SU-DHL-6 (cell line): ENCODE measurements at regions not wholly inside any gene's neighbourhood (a gene's known extent, or its start where the extent isn't known, plus 50 kb on each side); places are given as distances from the start of the nearest gene placed in this dataset.

ENCODE experiments used
- H2AFZ ChIP-seq: fragments of 200-600 bp; sonication (generic); 2 replicates; pipeline ENCODE4 v1.6.1; 2014; ENCODE audit warnings: low read depth, mild to moderate bottlenecking, moderate library complexity, mixed read lengths, antibody characterized with exemption, low read length; ENCODE audit not compliant: severe bottlenecking
- H3F3A ChIP-seq: fragments of 200-600 bp; shearing (Covaris generic); 2 replicates; pipeline ENCODE4 v1.6.0; 2016; ENCODE audit warnings: antibody characterized with exemption, mild to moderate bottlenecking; ENCODE audit not compliant: insufficient read depth
- H3K27ac ChIP-seq: fragments of 200-600 bp; sonication (generic); 2 replicates; pipeline ENCODE4 v1.5.1; 2016; ENCODE audit warnings: low read depth, mild to moderate bottlenecking, low read length, moderate library complexity, mixed read lengths
- H3K27me3 ChIP-seq: fragments of 200-600 bp; sonication (generic), shearing (Covaris generic); 2 replicates; pipeline ENCODE4 v1.6.0; 2014; ENCODE audit warnings: mild to moderate bottlenecking, low read length
- H3K36me3 ChIP-seq: fragments of 200-600 bp; sonication (generic); 2 replicates; pipeline ENCODE4 v1.6.1; 2014; ENCODE audit warnings: mild to moderate bottlenecking, low read length, mixed read lengths
- H3K4me2 ChIP-seq: fragments of 300-600, 200-600 bp; shearing (Covaris generic), sonication (generic); 2 replicates; pipeline ENCODE4 v1.6.0; 2014; ENCODE audit warnings: low read length, low read depth, mild to moderate bottlenecking; ENCODE audit not compliant: poor library complexity, severe bottlenecking
- H3K4me3 ChIP-seq: fragments of 200-600 bp; sonication (generic); 2 replicates; pipeline ENCODE4 v1.5.1; 2014; ENCODE audit warnings: antibody characterized with exemption, low read length, mild to moderate bottlenecking, mixed read lengths; ENCODE audit not compliant: insufficient read depth, poor library complexity, severe bottlenecking
- H3K79me2 ChIP-seq: fragments of 200-600 bp; sonication (generic); 2 replicates; pipeline ENCODE4 v1.6.1; 2014; ENCODE audit warnings: mild to moderate bottlenecking, low read length, moderate library complexity; ENCODE audit not compliant: insufficient read depth
- H3K9ac ChIP-seq: fragments of 200-600 bp; sonication (generic); 2 replicates; pipeline ENCODE4 v1.7.0; 2014; ENCODE audit warnings: mild to moderate bottlenecking, low read length
- H3K9me2 ChIP-seq: fragments of 200-600 bp; sonication (generic); replicated peaks from 2 replicates; pipeline ENCODE4 v1.6.1; 2014; ENCODE audit warnings: low read length; ENCODE audit not compliant: insufficient read depth
- H3K9me3 ChIP-seq: fragments of 200-600 bp; sonication (generic); 2 replicates; pipeline ENCODE4 v1.6.1; 2014; ENCODE audit warnings: low read length, mixed read lengths; ENCODE audit not compliant: insufficient read depth
- H4K20me1 ChIP-seq: fragments of 200-600 bp; sonication (generic); 2 replicates; pipeline ENCODE4 v1.6.1; 2014; ENCODE audit warnings: low read depth, mild to moderate bottlenecking, antibody characterized with exemption, low read length, moderate library complexity, mixed read lengths
- EZH2phosphoT487 ChIP-seq: fragments of 200-600 bp; sonication (generic), shearing (Covaris generic); conservative IDR thresholded peaks from 2 replicates; pipeline ENCODE4 v1.6.1; 2018; ENCODE audit warnings: mild to moderate bottlenecking, antibody characterized with exemption, low read length, moderate library complexity, mixed read lengths
- TF ChIP-seq, protein P1 (sequence below): fragments of 200-600 bp; sonication (generic); IDR thresholded peaks from one replicate; pipeline ENCODE4 v1.5.1; 2017; ENCODE audit warnings: antibody characterized with exemption, mild to moderate bottlenecking, low read length, moderate library complexity; ENCODE audit not compliant: insufficient read depth, poor library complexity, severe bottlenecking

- Histone ChIP-seq H3K27ac (no peak overlapping the region), H2AFZ (no peak overlapping the region), H3K4me3 (no peak overlapping the region), H3K9me3 (no peaks in the 10 kb centered on the region), H3K9ac (no peak overlapping the region), H3K9me2 (no peaks in the 10 kb centered on the region), H4K20me1 (no peaks in the 10 kb centered on the region), H3K79me2 (no peaks in the 10 kb centered on the region), H3F3A (no peaks in the 10 kb centered on the region), H3K36me3 (no peaks in the 10 kb centered on the region), H3K27me3 (no peaks in the 10 kb centered on the region), H3K4me2 (no peak overlapping the region)
- TF ChIP-seq, protein P1, sequence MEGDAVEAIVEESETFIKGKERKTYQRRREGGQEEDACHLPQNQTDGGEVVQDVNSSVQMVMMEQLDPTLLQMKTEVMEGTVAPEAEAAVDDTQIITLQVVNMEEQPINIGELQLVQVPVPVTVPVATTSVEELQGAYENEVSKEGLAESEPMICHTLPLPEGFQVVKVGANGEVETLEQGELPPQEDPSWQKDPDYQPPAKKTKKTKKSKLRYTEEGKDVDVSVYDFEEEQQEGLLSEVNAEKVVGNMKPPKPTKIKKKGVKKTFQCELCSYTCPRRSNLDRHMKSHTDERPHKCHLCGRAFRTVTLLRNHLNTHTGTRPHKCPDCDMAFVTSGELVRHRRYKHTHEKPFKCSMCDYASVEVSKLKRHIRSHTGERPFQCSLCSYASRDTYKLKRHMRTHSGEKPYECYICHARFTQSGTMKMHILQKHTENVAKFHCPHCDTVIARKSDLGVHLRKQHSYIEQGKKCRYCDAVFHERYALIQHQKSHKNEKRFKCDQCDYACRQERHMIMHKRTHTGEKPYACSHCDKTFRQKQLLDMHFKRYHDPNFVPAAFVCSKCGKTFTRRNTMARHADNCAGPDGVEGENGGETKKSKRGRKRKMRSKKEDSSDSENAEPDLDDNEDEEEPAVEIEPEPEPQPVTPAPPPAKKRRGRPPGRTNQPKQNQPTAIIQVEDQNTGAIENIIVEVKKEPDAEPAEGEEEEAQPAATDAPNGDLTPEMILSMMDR = no peak
- no peak for TF ChIP-seq EZH2phosphoT487
Measured at GRCh38 chr3:55408193-55408826, 78.8 kb downstream of the WNT5A start.

- no peak overlapping the region for H3K27ac ChIP-seq
- no peak for TF ChIP-seq EZH2phosphoT487
- TF ChIP-seq, protein P1 = no peak
Measured at GRCh38 chr3:55407426-55407820, 79.7 kb downstream of the WNT5A start.

DNA sequence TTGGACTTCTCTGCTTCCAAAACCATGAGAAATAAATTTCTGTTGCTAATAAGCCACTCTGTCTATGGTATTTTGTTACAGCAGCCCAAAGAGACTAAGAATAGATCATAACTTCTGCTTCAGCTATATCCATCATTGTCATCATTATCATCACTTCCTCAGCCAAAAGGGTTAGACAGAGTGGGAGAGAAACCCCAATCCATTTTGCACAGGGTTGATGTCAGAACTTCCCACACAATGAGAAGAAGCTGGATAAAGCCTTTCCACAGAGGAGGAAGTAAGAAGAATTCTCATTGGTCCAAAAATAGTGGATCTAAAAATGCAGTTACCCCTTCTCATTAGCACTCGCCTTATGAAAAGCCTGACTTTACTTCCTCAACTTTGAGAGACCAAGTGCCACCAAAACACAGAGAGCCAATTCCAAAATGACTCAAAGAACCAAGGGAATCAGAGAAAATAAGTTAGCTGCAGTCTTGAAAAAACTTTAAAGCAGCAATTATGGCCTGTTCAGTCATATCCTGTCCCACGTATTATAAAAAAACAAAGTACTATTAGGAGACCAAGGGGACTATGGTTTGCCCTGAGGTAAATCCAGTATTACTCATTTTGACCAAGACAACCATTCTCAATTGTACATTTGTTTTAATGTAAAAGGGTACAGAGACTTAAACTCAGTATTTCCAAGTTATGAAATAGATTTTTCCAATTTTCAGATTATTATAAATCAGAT lies 80.2 kb downstream of the WNT5A start:
- no peaks in the 10 kb centered on the region for H3K9me3 ChIP-seq
- H3K27me3 ChIP-seq = no peaks in the 10 kb centered on the region
- TF ChIP-seq, protein P1 = no peak
- no peak for TF ChIP-seq EZH2phosphoT487
- no peak overlapping the region for H3K4me2 ChIP-seq
- H3K27ac ChIP-seq = no peak overlapping the region
- H3K79me2 ChIP-seq = no peaks in the 10 kb centered on the region
- no peaks in the 10 kb centered on the region for H3F3A ChIP-seq
- H3K9me2 ChIP-seq = no peaks in the 10 kb centered on the region
- H2AFZ ChIP-seq = no peak overlapping the region
- no peak overlapping the region for H3K4me3 ChIP-seq
- no peaks in the 10 kb centered on the region for H3K36me3 ChIP-seq
- H3K9ac ChIP-seq = no peak overlapping the region
- H4K20me1 ChIP-seq = no peaks in the 10 kb centered on the region

More at GRCh38 chr3:55407426-55407820, 79.7 kb downstream of the WNT5A start:
- H3F3A ChIP-seq = no peaks in the 10 kb centered on the region
- no peaks in the 10 kb centered on the region for H3K9me2 ChIP-seq
- no peak overlapping the region for H3K4me2 ChIP-seq
- no peak overlapping the region for H3K4me3 ChIP-seq
- H3K9ac ChIP-seq = no peak overlapping the region
- no peak overlapping the region for H2AFZ ChIP-seq
- H4K20me1 ChIP-seq = no peaks in the 10 kb centered on the region
- H3K9me3 ChIP-seq = no peaks in the 10 kb centered on the region
- H3K79me2 ChIP-seq = no peaks in the 10 kb centered on the region
- no peaks in the 10 kb centered on the region for H3K36me3 ChIP-seq
- no peaks in the 10 kb centered on the region for H3K27me3 ChIP-seq
